DOHH2 (cell line): ENCODE measurements at regions not wholly inside any gene's neighbourhood (a gene's known extent, or its start where the extent isn't known, plus 50 kb on each side); places are given as distances from the start of the nearest gene placed in this dataset.

Experiments used
- H3F3A ChIP-seq: fragments of 200-600 bp; sonication (generic), shearing (Covaris generic); 2 replicates; pipeline ENCODE4 v1.6.0; 2016; ENCODE audit warnings: antibody characterized with exemption, mild to moderate bottlenecking; ENCODE audit not compliant: control insufficient read depth, insufficient read depth
- H3K27ac ChIP-seq: fragments of 200-600 bp; sonication (generic); 2 replicates; pipeline ENCODE4 v1.5.1; 2014; ENCODE audit warnings: low read depth, mild to moderate bottlenecking, low read length, moderate library complexity
- H3K27me3 ChIP-seq: fragments of 200-600 bp; sonication (generic); 2 replicates; pipeline ENCODE4 v1.6.1; 2014; ENCODE audit warnings: mild to moderate bottlenecking, low read length, mixed read lengths; ENCODE audit not compliant: control insufficient read depth
- H3K36me3 ChIP-seq: fragments of 200-600 bp; sonication (generic); 2 replicates; pipeline ENCODE4 v1.6.1; 2014; ENCODE audit warnings: mild to moderate bottlenecking, low read length, moderate library complexity, mixed read lengths; ENCODE audit not compliant: control insufficient read depth
- H3K4me1 ChIP-seq: fragments of 200-600 bp; sonication (generic); 2 replicates; pipeline ENCODE4 v1.6.1; 2014; ENCODE audit warnings: mild to moderate bottlenecking, low read length, mixed read lengths; ENCODE audit not compliant: control insufficient read depth
- H3K4me2 ChIP-seq: fragments of 200-600 bp; sonication (generic); 2 replicates; pipeline ENCODE4 v1.6.0; 2014; ENCODE audit warnings: mild to moderate bottlenecking, low read length, moderate library complexity
- H3K4me3 ChIP-seq: fragments of 200-600 bp; sonication (generic); 2 replicates; pipeline ENCODE4 v1.5.1; 2014; ENCODE audit warnings: mild to moderate bottlenecking, low read length, mixed read lengths
- H3K79me2 ChIP-seq: fragments of 200-600 bp; sonication (generic); 2 replicates; pipeline ENCODE4 v1.6.1; 2014; ENCODE audit warnings: mild to moderate bottlenecking, low read length, mixed read lengths; ENCODE audit not compliant: control insufficient read depth
- H3K9me2 ChIP-seq: fragments of 200-600 bp; sonication (generic); replicated peaks from 2 replicates; pipeline ENCODE4 v1.6.1; 2014; ENCODE audit warnings: mild to moderate bottlenecking, low read length, mixed read lengths; ENCODE audit not compliant: control insufficient read depth
- H3K9me3 ChIP-seq: fragments of 200-600 bp; sonication (generic); 2 replicates; pipeline ENCODE4 v1.6.1; 2014; ENCODE audit warnings: antibody characterized with exemption, low read length, mixed read lengths; ENCODE audit not compliant: control insufficient read depth, insufficient read depth
- H4K20me1 ChIP-seq: fragments of 200-600 bp; sonication (generic); 2 replicates; pipeline ENCODE4 v1.6.0; 2014; ENCODE audit warnings: low read depth, mild to moderate bottlenecking, antibody characterized with exemption, low read length, moderate library complexity; ENCODE audit not compliant: control insufficient read depth, insufficient read depth
- CTCF ChIP-seq: fragments of 200-600 bp; sonication (generic); IDR thresholded peaks from one replicate; pipeline ENCODE4 v1.5.1; 2014; ENCODE audit warnings: antibody characterized with exemption, mild to moderate bottlenecking, low read depth, low read length; ENCODE audit not compliant: poor library complexity, severe bottlenecking
- EZH2phosphoT487 ChIP-seq: fragments of 200-600 bp; sonication (generic); IDR thresholded peaks from 2 replicates; pipeline ENCODE4 v1.6.1; 2017; ENCODE audit warnings: borderline replicate concordance, mild to moderate bottlenecking, antibody characterized with exemption, low read length, moderate library complexity, mixed read lengths

- TF ChIP-seq EZH2phosphoT487 (no peak), CTCF (no peak)
- no peak overlapping the region for H3K27ac ChIP-seq
Observed at GRCh38 chr1:95941121-95941798, 707.2 kb downstream of the RWDD3 start.

GRCh38 chr1:95948023-95948422 is 714.0 kb downstream of the RWDD3 start:
- no peaks in the 10 kb centered on the region for H3F3A ChIP-seq
- H3K9me3 ChIP-seq = no peaks in the 10 kb centered on the region
- no peaks in the 10 kb centered on the region for H3K4me1 ChIP-seq
- H3K9me2 ChIP-seq = no peaks in the 10 kb centered on the region
- H3K36me3 ChIP-seq = no peaks in the 10 kb centered on the region
- H4K20me1 ChIP-seq = no peaks in the 10 kb centered on the region
- H3K79me2 ChIP-seq = no peaks in the 10 kb centered on the region
- no peak overlapping the region for H3K27ac ChIP-seq
- no peak overlapping the region for H3K4me3 ChIP-seq
- TF ChIP-seq CTCF (no peak), EZH2phosphoT487 (no peak)
- no peak overlapping the region for H3K4me2 ChIP-seq
- H3K27me3 ChIP-seq = no peaks in the 10 kb centered on the region

More at GRCh38 chr1:95941121-95941798, 707.2 kb downstream of the RWDD3 start:
- Histone ChIP-seq H3K4me2 (no peak overlapping the region), H3K4me3 (no peak overlapping the region), H3K27me3 (no peaks in the 10 kb centered on the region), H3K36me3 (no peaks in the 10 kb centered on the region), H3F3A (no peaks in the 10 kb centered on the region), H3K4me1 (no peaks in the 10 kb centered on the region), H4K20me1 (no peaks in the 10 kb centered on the region), H3K79me2 (no peaks in the 10 kb centered on the region), H3K9me2 (no peaks in the 10 kb centered on the region), H3K9me3 (no peaks in the 10 kb centered on the region)

- Histone ChIP-seq H4K20me1 (no peaks in the 10 kb centered on the region), H3K9me2 (no peaks in the 10 kb centered on the region), H3F3A (no peaks in the 10 kb centered on the region), H3K4me3 (no peak overlapping the region), H3K79me2 (no peaks in the 10 kb centered on the region), H3K4me2 (no peak overlapping the region), H3K27me3 (no peaks in the 10 kb centered on the region), H3K36me3 (no peaks in the 10 kb centered on the region), H3K4me1 (no peaks in the 10 kb centered on the region), H3K27ac (no peak overlapping the region), H3K9me3 (no peaks in the 10 kb centered on the region)
- TF ChIP-seq EZH2phosphoT487 (no peak), CTCF (no peak)
Observed at GRCh38 chr1:95951371-95952102, 717.5 kb downstream of the RWDD3 start.
